ENCODE measurements at regions not wholly inside any gene's neighbourhood (a gene's known extent, or its start where the extent isn't known, plus 50 kb on each side); places are given as distances from the start of the nearest gene placed in this dataset.

GRCh38 chr6:103080497-103080896 lies 1687.0 kb downstream of the GRIK2 start:
- H3K4me1 ChIP-seq, result peaks cover 0 to 2% (median 0%) of the 10 kb centered on the region in 4 donors
- WGBS (ENCODE audit: insufficient coverage, low coverage, low lambda C conversion rate, missing lambda C conversion rate), result 67% methylated on average over 3 of the region's 3 CpGs
- ATAC-seq, result no peak

GRCh38 chr6:103079867-103080266 lies 1686.4 kb downstream of the GRIK2 start:
- Histone ChIP-seq H3K4me3 (no peak overlapping the region), H3K36me3 (no peaks in the 10 kb centered on the region), H3K27me3 (no peaks in the 10 kb centered on the region), H3K4me1 (peaks cover 0 to 2% (median 0%) of the 10 kb centered on the region in 4 donors), H3K9me3 (no peaks in the 10 kb centered on the region), H3K27ac (no peak overlapping the region)
- DNase-seq (no peak), ATAC-seq (no peak)
- no peak for TF ChIP-seq CTCF (IDR thresholded peaks at IDR 0.05)
- TF ChIP-seq POLR2A (IDR thresholded peaks at IDR 0.05), result no peak
- intact Hi-C loops (cut with DNase I), result no loop called here
- WGBS (ENCODE audit: insufficient coverage, low coverage, low lambda C conversion rate, missing lambda C conversion rate), result 79% methylated on average over 1 of the region's 1 CpG

More at GRCh38 chr6:103080497-103080896, 1687.0 kb downstream of the GRIK2 start:
- no peak overlapping the region for H3K4me3 ChIP-seq
- no peak overlapping the region for H3K27ac ChIP-seq
- no peak for TF ChIP-seq POLR2A (IDR thresholded peaks at IDR 0.05)
- TF ChIP-seq CTCF (IDR thresholded peaks at IDR 0.05), result no peak
- no peaks in the 10 kb centered on the region for H3K9me3 ChIP-seq
- H3K27me3 ChIP-seq, result no peaks in the 10 kb centered on the region
- H3K36me3 ChIP-seq, result no peaks in the 10 kb centered on the region
- DNase-seq, result no peak
- intact Hi-C loops (cut with DNase I), result no loop called here

- Histone ChIP-seq H3K27ac (no peak overlapping the region), H3K27me3 (no peaks in the 10 kb centered on the region), H3K9me3 (no peaks in the 10 kb centered on the region), H3K4me1 (no peaks in the 10 kb centered on the region), H3K4me3 (no peak overlapping the region), H3K36me3 (no peaks in the 10 kb centered on the region)
- intact Hi-C loops (cut with DNase I), result no loop called here
- ATAC-seq (no peak), DNase-seq (no peak)
- 79% methylated on average over 1 of the region's 1 CpG for WGBS (ENCODE audit: insufficient coverage, low coverage, low lambda C conversion rate, missing lambda C conversion rate)
- TF ChIP-seq POLR2A (IDR thresholded peaks at IDR 0.05) (no peak), CTCF (IDR thresholded peaks at IDR 0.05) (no peak)
These were observed 1668.6 kb downstream of the GRIK2 start for GRCh38 chr6:103062136-103062535.

GRCh38 chr6:103047567-103047966 lies 1654.1 kb downstream of the GRIK2 start:
- ATAC-seq (no peak), DNase-seq (no peak)
- Histone ChIP-seq H3K9me3 (no peaks in the 10 kb centered on the region), H3K27ac (no peak overlapping the region), H3K4me3 (no peak overlapping the region), H3K36me3 (no peaks in the 10 kb centered on the region), H3K4me1 (no peaks in the 10 kb centered on the region), H3K27me3 (no peaks in the 10 kb centered on the region)
- TF ChIP-seq CTCF (IDR thresholded peaks at IDR 0.05) (no peak), POLR2A (IDR thresholded peaks at IDR 0.05) (no peak)
- intact Hi-C loops (cut with DNase I), result no loop called here

- DNase-seq, result no peak
- TF ChIP-seq CTCF (IDR thresholded peaks at IDR 0.05), result no peak
- TF ChIP-seq POLR2A (IDR thresholded peaks at IDR 0.05), result no peak
- 68% methylated on average over 3 of the region's 5 CpGs for WGBS (ENCODE audit: insufficient coverage, low coverage, low lambda C conversion rate, missing lambda C conversion rate)
- intact Hi-C loops (cut with DNase I), result no loop called here
- Histone ChIP-seq H3K36me3 (no peaks in the 10 kb centered on the region), H3K9me3 (no peaks in the 10 kb centered on the region), H3K27ac (no peak overlapping the region), H3K4me3 (no peak overlapping the region), H3K27me3 (no peaks in the 10 kb centered on the region), H3K4me1 (no peaks in the 10 kb centered on the region)
- no peak for ATAC-seq
These were observed 1648.8 kb downstream of the GRIK2 start for GRCh38 chr6:103042336-103042735.
